Nephron (organoid): ENCODE measurements at regions not wholly inside any gene's neighbourhood (a gene's known extent, or its start where the extent isn't known, plus 50 kb on each side); places are given as distances from the start of the nearest gene placed in this dataset.

Experiments
- H3K27ac Mint-ChIP-seq, 3 experiments: 2 replicates each; pipeline ENCODE4 v1.8.0; 2020; ENCODE audit warnings: mixed read lengths in 3 of 3, mild to moderate bottlenecking in 2 of 3, moderate library complexity in 1 of 3
- H3K27me3 Mint-ChIP-seq: 2 replicates; pipeline ENCODE4 v1.8.0; 2021; ENCODE audit warnings: low read depth, mild to moderate bottlenecking, moderate library complexity, mixed read lengths
- H3K36me3 Mint-ChIP-seq: 2 replicates; pipeline ENCODE4 v1.8.0; 2020; ENCODE audit warnings: low read depth, mixed read lengths
- H3K4me1 Mint-ChIP-seq: 2 replicates; pipeline ENCODE4 v1.8.0; 2020; ENCODE audit warnings: mixed read lengths
- H3K4me3 Mint-ChIP-seq, 3 experiments: 2 replicates each; pipeline ENCODE4 v1.8.0; 2020; ENCODE audit warnings: mild to moderate bottlenecking in 3 of 3, mixed read lengths in 3 of 3, moderate library complexity in 2 of 3
- H3K9me3 Mint-ChIP-seq: 2 replicates; pipeline ENCODE4 v1.8.0; 2020; ENCODE audit warnings: mixed read lengths
- TF ChIP-seq, protein P1 (sequence below), 3 experiments: fragments of 200-600 bp; sonication (generic); IDR thresholded peaks; one replicate each; pipeline ENCODE4 v1.5.0; 2021; ENCODE audit warnings: antibody characterized with exemption in 3 of 3; ENCODE audit not compliant: unreplicated experiment in 3 of 3

- Mint-ChIP-seq H3K27ac (no peak overlapping the region), H3K4me3 (no peak overlapping the region), H3K9me3 (peaks cover 22% of the 10 kb centered on the region), H3K4me1 (peaks cover 6% of the 10 kb centered on the region), H3K27me3 (no peaks in the 10 kb centered on the region), H3K36me3 (peaks cover 4% of the 10 kb centered on the region)
- TF ChIP-seq, protein P1, sequence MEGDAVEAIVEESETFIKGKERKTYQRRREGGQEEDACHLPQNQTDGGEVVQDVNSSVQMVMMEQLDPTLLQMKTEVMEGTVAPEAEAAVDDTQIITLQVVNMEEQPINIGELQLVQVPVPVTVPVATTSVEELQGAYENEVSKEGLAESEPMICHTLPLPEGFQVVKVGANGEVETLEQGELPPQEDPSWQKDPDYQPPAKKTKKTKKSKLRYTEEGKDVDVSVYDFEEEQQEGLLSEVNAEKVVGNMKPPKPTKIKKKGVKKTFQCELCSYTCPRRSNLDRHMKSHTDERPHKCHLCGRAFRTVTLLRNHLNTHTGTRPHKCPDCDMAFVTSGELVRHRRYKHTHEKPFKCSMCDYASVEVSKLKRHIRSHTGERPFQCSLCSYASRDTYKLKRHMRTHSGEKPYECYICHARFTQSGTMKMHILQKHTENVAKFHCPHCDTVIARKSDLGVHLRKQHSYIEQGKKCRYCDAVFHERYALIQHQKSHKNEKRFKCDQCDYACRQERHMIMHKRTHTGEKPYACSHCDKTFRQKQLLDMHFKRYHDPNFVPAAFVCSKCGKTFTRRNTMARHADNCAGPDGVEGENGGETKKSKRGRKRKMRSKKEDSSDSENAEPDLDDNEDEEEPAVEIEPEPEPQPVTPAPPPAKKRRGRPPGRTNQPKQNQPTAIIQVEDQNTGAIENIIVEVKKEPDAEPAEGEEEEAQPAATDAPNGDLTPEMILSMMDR (IDR thresholded peaks at IDR 0.05; ENCODE audit: unreplicated experiment in 3 of 3), result no peak
These were observed 714.2 kb downstream of the SUCLG1 start for GRCh38 chr2:83744855-83745254.

- Mint-ChIP-seq H3K9me3 (peaks cover 28% of the 10 kb centered on the region), H3K36me3 (peaks cover 4% of the 10 kb centered on the region), H3K27me3 (no peaks in the 10 kb centered on the region), H3K4me3 (no peak overlapping the region), H3K27ac (peak overlapping the region in 1 of 3 experiments; percentile 50), H3K4me1 (peaks cover 6% of the 10 kb centered on the region)
- TF ChIP-seq, protein P1 (IDR thresholded peaks at IDR 0.05; ENCODE audit: unreplicated experiment in 3 of 3), result no peak
These were observed 716.8 kb downstream of the SUCLG1 start for GRCh38 chr2:83742117-83742782.

DNA sequence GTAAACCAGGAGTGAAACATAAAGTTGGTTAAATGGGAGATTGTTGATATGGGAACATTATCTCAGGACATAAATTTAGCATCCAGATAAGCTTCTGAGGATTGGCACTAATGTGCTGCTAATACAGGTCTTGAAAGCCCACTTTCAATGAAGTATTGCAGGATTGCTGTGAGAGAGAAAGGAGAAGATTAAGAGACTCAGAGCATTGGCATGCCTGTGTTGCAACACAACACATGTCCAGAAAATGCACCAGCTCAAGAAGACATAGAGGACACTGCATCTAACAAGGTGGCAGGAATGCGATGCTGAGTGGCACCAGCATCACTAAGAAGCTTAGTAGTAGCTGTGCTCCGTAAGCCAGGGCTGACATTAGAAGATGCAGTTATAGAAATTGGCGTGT is 728.9 kb downstream of the SUCLG1 start:
- Mint-ChIP-seq H3K9me3 (peaks cover 7% of the 10 kb centered on the region), H3K27me3 (no peaks in the 10 kb centered on the region), H3K27ac (no peak overlapping the region), H3K36me3 (no peaks in the 10 kb centered on the region), H3K4me3 (no peak overlapping the region), H3K4me1 (no peaks in the 10 kb centered on the region)
- TF ChIP-seq, protein P1 (IDR thresholded peaks at IDR 0.05; ENCODE audit: unreplicated experiment in 3 of 3), result no peak

- no peak overlapping the region for H3K27ac Mint-ChIP-seq
- H3K9me3 Mint-ChIP-seq, result peaks cover 7% of the 10 kb centered on the region
- H3K27me3 Mint-ChIP-seq, result no peaks in the 10 kb centered on the region
- H3K36me3 Mint-ChIP-seq, result no peaks in the 10 kb centered on the region
- H3K4me1 Mint-ChIP-seq, result no peaks in the 10 kb centered on the region
- H3K4me3 Mint-ChIP-seq, result no peak overlapping the region
- TF ChIP-seq, protein P1 (IDR thresholded peaks at IDR 0.05; ENCODE audit: unreplicated experiment in 3 of 3), result no peak
These were observed 733.3 kb downstream of the SUCLG1 start for GRCh38 chr2:83725735-83726134.

- Mint-ChIP-seq H3K4me3 (no peak overlapping the region), H3K4me1 (no peaks in the 10 kb centered on the region), H3K9me3 (no peaks in the 10 kb centered on the region), H3K27ac (no peak overlapping the region), H3K36me3 (no peaks in the 10 kb centered on the region), H3K27me3 (no peaks in the 10 kb centered on the region)
- TF ChIP-seq, protein P1 (IDR thresholded peaks at IDR 0.05; ENCODE audit: unreplicated experiment in 3 of 3), result no peak
These were observed 753.9 kb downstream of the SUCLG1 start for GRCh38 chr2:83705146-83705545.

- Mint-ChIP-seq H3K4me1 (no peaks in the 10 kb centered on the region), H3K27me3 (no peaks in the 10 kb centered on the region), H3K9me3 (no peaks in the 10 kb centered on the region), H3K4me3 (no peak overlapping the region), H3K36me3 (no peaks in the 10 kb centered on the region), H3K27ac (no peak overlapping the region)
- TF ChIP-seq, protein P1 (IDR thresholded peaks at IDR 0.05; ENCODE audit: unreplicated experiment in 3 of 3), result no peak
These were observed 755.5 kb downstream of the SUCLG1 start for GRCh38 chr2:83703598-83703997.
